Testis (tissue), 2 donors: ENCODE measurements at regions not wholly inside any gene's neighbourhood (a gene's known extent, or its start where the extent isn't known, plus 50 kb on each side); places are given as distances from the start of the nearest gene placed in this dataset.

Experiments used
- POLR2A ChIP-seq: fragments of 450-650 bp; IDR thresholded peaks from one replicate; pipeline ENCODE4 v1.6.1; 2017; ENCODE audit warnings: antibody characterized with exemption, mild to moderate bottlenecking, moderate library complexity
- TF ChIP-seq, protein P1 (sequence below), 3 experiments: fragments of 450-650 bp in 2 of 3; fragments of 200-600 bp in 1 of 3; sonication (generic) in 1 of 3; IDR thresholded peaks; one replicate each; pipeline ENCODE4 v1.5.1; 2016 to 2019; ENCODE audit warnings: antibody characterized with exemption in 3 of 3, mild to moderate bottlenecking in 2 of 3, moderate library complexity in 1 of 3

DNA sequence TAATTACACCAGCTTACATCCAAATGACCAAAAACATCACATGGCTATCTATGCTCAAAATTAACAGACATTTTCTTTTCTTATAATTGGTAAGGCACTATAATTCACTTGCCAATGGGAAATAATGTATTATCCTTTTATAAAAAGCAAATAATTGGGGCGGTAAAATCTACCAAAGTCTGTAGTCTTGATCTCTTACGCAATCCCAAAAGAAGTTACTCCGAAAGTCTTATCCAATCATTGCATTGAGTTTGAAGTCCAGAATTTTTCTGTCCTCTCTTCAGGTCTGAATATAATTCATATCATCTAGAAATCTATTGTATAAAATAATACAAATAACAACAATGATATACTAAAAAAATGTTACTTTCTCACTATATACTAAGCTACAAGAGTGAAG is 273.3 kb upstream of the CADM2 start:
- TF ChIP-seq, protein P1, sequence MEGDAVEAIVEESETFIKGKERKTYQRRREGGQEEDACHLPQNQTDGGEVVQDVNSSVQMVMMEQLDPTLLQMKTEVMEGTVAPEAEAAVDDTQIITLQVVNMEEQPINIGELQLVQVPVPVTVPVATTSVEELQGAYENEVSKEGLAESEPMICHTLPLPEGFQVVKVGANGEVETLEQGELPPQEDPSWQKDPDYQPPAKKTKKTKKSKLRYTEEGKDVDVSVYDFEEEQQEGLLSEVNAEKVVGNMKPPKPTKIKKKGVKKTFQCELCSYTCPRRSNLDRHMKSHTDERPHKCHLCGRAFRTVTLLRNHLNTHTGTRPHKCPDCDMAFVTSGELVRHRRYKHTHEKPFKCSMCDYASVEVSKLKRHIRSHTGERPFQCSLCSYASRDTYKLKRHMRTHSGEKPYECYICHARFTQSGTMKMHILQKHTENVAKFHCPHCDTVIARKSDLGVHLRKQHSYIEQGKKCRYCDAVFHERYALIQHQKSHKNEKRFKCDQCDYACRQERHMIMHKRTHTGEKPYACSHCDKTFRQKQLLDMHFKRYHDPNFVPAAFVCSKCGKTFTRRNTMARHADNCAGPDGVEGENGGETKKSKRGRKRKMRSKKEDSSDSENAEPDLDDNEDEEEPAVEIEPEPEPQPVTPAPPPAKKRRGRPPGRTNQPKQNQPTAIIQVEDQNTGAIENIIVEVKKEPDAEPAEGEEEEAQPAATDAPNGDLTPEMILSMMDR (IDR thresholded peaks at IDR 0.05), result no peak
- no peak for TF ChIP-seq POLR2A
